GM21717 (cell line): ENCODE measurements at regions not wholly inside any gene's neighbourhood (a gene's known extent, or its start where the extent isn't known, plus 50 kb on each side); places are given as distances from the start of the nearest gene placed in this dataset.
"Not testable (repeated sequence)": the region's sequence is repeated elsewhere in the genome, so short reads cannot be mapped to it uniquely, and the experiment has no call there.

Experiments
- ATAC-seq: cut with Tn5 transposase; IDR thresholded peaks from one replicate; pipeline ENCODE4 v1.9.1; 2021; ENCODE audit warnings: mild to moderate bottlenecking, moderate library complexity; ENCODE audit not compliant: unreplicated experiment

DNA sequence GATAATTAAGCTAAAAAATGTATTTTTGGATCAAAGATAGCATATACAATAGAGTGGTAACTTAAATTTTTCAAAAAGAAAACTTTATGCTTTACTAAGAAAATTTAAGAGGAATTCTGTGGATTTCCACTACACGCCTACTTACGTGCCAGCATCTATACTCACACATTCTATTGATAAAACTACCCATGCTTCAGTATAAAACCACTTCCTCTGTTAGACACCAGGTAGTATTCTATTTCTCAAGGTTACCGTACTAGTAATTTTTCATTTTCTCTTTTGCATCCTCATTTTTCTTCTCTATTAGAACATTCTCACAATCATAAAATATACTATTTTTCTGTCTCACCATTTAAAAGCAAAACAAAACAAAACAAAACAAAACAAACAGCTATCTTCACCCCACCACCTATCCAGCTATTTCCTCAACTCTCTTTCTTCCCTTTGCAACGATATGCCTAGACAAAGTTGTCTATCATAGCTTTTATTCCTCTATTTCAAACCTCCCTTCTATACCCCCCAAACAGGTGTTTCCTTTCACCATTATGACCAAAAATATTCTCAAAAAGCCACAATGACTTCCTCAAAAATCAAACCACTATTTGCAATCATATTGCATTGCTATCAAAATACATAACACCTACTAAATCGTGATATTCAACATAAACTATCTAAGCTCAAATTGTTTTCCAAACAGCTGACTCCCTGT, 1652.0 kb downstream of the MRPL39 start:
- no peak for ATAC-seq

DNA sequence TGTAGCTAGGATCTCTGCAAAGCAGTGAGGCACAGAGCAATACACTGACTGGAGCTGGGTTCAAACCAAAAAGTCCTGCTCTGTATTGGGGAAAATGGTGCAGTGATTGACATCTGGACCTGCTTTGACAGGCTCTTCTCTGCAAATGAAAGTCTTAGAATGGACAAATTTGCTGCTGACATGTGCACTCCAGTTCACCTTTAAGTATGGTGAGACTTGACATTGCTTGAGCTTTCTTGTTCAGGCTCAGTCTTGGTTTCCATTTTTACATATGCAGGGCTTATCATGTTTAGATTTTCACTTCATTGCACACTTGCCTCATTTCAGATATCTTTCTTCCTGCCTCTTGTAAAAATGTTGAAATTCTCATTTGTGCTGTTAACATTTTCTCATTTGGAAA, 1655.0 kb downstream of the MRPL39 start:
- ATAC-seq = no peak

DNA sequence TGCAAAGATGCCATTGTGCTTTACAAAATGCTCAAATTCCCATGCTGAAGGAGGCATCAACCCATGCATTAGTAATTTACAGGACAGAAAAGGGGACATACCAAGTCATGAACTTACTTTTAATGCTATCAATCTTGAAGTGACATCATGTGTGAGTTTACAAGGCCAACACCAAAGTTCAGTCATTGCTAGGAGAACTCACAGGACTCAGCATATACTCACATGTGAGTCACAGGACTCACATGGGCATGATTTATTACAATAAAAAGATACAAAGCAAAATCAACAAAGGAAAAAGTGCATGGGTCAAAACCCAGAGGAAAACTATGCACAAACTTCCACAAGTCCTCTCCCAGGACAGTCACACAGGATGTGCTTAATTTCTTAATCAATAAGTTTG, 1656.0 kb downstream of the MRPL39 start:
- no peak for ATAC-seq

DNA sequence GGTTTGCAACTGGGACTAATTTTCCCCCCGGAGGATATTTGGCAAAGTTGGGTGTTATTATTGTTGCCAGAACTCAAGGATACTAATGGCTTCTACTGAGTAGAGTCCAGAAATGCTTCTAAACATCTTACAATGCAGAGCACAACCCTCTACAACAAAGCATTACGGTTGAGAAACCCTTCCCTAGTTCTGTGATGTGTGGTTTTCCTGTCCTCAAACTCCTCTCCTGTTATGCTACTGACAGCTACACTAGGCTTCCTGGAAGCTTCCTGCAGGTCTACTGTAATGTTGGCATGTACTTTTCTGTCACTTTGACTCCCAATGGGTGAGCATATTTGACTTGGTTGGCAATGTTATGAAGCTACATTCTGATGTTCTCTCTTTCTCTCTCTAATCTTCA, 1656.9 kb downstream of the MRPL39 start:
- no peak for ATAC-seq

DNA sequence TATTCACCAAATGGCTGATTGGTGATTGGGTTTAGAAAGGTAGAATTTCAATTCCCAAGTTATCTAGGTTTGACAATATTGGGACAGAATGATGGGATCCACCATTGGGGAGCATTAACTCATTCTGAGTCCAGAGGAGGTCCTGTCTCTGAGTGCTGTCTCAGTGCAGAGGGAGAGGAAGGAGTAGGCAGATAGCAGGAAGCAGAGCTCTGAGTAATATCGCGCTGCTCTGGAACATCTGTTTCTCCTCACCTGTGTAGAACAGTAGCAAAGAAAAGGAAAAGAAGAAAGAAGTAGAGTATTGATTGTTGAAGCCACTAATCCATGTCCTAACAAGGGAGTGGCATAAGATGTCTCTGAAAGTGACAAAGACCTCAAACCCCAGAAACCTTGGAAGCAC, 1657.8 kb downstream of the MRPL39 start:
- ATAC-seq = no peak

DNA sequence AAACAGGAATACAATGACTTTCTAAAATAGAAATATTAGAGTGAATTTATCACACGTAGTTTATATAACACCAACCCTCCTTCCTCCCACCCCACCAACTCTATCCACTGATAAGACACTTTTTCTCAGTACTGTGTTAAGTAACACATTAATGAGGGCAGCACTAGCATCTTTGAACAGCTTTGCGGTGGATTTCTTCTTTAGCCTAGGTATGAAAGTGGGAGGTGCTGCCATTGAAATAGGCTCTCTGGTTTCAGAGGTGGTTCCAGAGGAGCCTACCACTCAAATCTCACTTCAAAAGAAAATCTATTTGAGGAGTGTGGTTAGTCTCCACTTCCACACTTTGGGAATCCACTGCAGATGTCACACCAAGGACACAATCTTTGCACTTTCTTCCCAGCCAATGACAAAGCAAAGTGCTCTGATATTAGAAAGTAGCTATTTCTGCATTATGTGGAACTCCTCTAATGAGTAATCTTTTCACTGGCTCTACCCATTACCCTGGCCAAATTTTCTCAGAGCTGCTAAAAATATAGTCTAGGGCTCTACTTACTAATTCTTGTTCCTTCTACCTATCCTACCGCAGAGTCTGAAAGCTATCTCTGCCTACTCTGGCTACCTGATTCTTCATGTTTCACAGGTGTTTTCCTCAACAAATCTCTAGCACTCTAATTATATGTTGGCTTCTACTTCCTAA, 1667.8 kb downstream of the MRPL39 start:
- ATAC-seq = no peak

DNA sequence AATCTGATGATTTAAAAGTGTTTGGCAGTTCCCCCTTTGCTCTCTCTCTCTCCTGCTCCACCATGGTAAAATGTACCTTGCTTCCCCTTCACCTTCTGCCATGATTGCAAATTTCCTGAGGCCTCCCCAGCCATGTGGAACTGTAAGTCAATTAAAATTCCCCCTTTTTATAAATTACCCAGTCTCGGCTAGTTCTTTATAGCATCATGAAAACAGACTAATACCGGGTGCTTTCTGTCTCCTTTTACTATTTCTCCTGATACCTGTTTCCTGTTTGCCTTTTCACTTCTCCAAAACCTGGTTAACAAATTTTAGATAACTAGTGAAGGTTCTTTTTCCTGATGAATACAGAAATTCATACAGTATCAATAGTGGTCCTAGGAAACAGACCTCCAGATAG, 1670.3 kb downstream of the MRPL39 start:
- no peak for ATAC-seq

DNA sequence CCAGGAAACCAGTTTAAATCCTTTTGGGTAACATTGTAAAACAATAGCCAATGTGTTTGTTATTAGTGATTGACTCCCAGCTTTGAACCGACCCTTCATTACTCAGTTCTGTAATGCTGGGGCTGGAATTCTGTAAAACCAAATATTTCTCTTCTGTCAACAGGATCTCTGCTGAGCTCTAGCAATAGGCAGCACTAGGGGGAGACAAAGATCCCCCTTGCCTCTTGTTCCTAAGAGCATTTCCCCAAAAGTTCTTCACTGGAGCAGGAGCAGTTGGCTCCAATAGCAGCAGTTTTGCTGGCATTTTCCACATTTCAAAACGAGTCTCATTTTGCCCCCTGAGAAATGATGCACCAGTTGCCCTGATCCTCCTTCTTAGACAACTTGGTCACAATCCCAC, 1671.1 kb downstream of the MRPL39 start:
- no peak for ATAC-seq

DNA sequence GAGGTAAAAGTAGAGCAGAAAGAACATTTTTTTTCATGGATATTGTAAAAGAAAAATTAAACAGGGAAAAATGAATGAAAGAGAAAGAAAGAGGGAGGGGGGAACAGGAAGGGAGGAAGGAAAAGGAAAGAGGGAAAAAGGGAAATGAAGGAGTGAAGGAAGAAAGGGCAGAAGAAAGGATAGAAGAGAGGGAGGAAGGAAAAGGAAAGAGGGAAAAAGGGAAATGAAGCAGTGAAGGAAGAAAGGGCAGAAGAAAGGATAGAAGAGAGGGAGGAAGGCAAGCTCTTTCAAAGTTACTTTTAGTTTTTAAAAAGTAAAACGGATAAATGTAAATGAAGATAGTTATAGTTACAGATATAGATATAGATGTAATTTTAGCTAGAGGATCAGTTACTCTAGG, 1676.7 kb downstream of the MRPL39 start:
- ATAC-seq = no peak

DNA sequence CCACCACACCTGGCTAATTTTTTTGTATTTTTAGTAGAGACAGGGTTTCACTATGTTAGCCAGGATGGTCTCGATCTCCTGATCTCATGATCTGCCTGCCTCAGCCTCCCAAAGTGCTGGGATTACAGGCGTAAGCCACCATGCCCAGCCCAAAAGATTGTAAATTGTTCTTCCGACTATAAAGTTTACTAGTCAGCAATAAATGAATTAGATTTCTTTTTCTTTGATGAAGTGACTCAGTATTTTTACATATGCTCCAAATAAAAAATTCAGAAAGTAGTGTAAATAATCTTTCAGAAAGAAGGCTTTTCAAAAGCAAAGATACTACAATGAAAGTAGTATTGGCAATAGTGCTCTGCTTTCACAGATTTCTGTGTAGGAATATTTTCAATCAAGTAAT, 1680.9 kb downstream of the MRPL39 start:
- not testable (repeated sequence) for ATAC-seq

DNA sequence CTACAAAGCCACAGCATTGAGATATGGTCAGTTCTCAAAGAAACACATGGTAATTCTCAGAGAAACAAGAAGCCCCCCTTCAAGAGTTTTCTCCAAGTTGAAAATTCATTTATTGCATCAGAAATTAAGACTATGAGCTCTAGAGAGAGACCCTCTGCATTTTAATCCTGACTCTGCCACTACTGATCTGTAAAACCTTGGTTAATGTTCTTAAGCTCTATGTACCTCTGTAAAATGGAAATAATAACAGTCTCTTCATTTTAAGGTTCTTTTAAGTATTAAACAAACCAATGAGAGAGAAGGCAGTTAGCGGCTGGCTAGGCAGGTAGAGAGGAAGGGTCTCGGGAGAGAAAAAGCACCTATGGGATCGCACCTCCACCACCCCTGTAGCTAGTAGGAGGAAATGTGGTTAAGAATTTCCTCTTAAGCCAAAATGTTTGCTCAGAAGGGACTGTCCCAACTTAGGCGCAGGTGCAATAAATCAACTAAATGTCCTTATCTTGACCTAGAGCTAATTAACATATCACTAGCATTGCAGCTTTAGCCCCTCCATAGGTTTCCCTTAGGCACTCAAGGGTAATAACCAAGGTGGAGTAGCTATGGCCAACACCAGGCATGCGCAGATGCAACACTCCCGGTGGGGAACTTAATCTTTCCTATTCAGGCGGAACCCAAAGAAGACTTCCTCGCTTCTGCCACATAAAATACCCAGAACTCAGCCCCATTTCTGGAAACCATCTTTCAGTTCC, 1685.4 kb downstream of the MRPL39 start:
- ATAC-seq = no peak

DNA sequence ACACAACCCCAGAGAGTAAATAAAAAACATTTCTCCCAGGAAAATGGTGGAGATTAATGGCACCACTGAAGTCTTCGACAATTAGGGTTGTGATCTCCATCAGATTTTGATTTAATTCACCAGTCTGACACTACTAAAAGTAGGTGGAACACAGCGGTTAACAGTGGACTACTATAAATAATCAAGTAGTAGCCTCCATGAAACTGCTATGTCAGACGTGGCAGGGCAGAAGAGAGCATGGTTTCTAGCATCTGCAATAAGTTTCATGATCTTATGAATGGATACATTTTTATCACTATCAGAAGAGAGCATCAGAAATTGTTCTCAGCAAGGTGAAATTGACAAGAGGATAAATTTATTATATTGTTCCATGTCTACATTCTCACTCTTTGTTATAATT, 1706.6 kb downstream of the MRPL39 start:
- no peak for ATAC-seq

DNA sequence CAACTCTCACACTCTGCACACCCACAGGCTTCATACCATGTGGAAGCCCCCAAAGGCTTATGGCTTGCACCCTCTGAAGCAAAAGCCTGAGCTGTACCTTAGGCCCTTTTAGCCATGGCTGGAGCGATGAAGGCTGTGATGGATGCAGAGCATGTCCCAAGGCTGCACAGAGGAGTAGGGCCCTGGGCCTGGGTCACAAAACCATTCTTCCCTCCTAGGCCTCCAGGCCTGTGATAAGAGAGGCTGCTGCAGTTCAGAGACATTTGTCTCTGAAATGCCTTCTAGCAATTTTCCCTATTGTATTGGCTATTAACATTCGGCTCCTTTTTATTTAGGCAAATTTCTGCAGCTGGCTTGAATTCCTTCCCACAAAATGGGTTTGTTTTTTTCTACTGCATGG, 1707.7 kb downstream of the MRPL39 start:
- no peak for ATAC-seq

DNA sequence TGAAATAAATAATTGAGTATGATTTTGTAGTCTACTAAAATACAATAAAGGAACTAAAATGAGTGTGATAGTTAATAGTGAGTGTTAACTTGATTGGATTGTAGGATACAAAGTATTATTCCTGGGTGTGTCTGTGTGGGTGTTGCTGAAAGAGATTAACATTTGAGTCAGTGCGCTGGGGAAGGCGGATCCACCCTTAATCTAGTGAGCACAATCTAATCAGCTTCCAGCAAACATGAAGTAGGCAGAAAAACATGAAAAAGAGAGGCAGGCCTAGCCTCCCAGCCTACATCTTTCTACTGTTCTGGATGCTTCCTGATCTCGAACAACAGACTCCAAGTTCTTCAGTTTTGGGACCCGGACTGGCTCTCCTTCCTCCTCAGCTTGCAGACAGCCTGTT, 1716.6 kb downstream of the MRPL39 start:
- ATAC-seq = no peak

DNA sequence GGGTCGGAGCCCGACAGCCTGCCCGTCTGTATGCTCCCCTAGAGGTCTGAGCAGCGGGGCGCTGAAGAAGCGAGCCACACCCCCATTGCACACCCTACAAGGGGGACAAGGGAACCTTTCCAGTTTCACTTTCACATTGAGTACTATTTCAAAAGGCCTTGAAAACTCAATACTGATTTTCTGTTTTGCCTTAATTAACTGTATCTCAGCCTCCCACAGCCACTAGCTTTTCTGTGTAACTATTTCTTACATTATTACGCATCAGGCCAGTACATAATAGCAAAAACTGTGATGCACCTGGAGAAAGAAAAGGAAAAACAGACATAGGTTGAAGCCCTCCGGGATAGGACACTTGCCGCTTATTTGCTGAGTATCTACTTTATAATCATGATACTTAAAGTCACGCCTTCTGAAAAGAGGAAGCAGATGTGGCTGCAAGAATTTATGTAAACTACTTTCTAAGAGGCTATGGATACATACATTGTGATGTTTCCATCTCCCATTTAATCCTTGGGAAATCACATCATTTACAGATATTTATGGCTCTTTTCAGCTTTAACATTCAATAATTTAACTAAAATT, 1719.5 kb downstream of the MRPL39 start:
- peak; percentile 76 for ATAC-seq

DNA sequence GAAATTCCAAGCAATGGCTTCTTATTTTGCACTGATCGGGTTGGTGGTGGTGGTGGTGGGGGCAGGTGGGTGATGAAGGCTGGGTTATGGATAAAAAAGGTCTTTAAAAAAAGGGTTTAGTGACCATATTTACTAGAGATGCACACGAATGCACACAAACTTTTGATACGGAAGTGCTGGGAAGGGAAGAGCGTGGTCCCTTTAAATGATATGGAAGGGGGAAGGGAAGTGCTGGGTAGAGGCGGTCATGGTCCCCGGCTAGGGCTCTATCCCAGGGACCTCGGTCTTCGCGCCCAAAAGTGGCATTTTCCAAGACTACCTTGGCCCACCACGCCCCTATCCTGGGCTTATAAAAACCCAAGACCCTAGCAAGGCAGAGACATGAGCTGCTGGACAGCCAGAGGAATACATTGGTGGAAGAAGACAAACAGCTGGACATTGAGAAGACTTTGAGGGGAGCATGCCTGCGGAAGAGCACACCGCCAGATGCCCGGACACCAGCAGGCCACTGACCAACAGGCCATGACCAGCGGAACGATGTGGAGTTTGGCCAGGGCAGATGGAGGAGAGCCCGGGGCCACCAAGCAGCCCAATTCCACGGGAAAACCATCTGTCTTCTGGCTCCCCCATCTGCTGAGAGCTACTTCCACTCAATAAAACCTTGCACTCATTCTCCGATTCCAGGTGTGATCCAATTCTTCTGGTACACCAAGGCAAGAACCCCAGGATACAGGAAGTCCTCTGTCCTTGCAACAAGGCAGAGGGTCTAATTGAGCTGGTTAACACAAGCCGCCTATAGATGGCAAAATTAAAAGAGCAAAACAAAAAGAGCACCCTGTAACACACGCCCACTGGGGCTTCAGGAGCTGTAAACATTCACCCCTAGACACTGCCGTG, 1720.2 kb downstream of the MRPL39 start:
- no peak for ATAC-seq

DNA sequence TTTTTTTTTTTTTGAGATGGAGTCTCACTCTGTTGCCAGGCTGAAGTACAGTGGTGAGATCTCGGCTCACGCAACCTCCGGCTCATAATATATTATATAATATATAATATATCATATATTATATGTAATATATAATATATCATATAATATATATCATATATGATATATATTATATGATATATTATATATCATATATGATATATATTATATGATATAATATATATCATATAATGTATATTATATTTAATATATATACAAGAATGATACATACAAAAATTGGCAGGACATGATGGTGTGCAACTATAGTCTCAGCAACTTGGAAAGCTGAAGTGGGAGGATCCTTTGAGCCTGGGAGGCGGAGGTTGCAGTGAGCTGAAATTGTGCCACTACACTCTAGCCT, 1725.5 kb downstream of the MRPL39 start:
- no peak for ATAC-seq

DNA sequence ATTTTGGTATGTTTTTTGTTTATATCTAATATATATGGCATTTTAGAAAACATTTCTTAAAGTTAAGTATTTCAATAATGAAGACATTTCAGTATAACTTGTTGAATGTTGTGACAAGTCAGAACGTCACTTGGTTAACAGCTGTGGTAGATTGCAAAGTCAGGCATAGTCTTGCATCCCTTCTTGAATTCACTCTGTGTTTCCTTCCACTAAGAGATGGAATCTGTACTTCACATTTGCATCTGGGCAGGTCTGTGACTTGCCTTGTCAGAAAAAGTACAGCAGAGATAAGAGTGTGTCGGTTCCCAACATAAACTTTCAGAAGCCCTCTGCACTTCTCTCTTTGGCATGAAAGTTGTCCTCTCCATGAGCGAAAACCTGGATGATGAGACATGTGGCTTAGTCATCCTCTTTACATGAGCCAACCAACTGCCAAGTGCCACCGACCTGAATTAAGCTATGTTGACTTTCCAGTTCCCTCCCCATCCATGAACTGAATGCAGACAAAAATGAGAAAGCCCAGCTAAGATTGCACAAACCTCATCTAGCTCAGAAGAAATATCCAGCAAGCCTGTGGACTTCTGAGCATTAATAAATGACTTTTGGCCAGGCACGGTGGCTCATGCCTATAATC, 1730.2 kb downstream of the MRPL39 start:
- no peak for ATAC-seq

DNA sequence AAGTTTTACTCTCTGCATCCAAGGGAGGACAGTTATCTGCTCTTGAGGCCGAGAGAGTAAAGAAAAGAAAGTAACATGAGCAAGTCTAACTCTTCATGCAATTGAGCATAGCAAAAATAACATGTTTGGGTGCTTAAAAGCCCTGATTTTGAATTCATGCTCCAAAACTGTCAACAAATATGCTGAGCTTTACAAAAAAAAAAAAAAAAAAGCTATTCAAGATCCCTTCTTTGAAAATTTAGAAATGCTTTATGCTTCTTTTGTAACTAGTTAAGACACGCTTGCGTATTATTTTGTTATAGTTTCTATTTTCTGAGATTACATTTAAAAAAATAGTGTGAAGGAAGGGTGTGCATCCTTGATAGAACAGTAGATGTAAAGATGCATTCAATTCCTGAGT, 1733.0 kb downstream of the MRPL39 start:
- no peak for ATAC-seq

DNA sequence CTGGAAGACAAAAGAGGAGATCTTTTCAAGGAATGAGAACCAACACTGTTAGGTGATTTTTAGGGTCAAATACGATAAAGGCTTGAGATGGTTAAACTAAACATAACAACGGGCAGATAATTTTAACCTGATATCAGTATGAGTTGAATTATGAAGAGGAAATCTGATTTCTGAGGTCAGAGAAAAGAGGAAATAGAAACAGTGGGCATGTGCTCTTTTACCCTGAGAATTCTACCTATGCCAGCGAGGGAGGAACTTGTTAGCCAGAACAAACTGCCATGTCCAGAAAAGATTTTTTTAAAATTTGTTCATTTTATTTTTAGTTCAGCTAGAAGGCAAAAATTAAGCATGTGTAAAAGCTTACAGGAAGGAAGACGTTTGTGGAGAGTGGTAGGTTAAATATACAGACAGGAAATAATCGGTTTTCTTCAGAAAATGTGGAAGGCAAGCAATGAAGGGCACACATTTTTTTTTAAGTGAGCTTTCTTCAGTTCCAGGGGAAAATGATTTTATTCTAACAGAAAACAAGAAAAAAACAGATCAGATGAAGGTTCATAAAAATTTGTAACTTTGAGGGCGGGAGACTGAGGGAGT, 1745.3 kb downstream of the MRPL39 start:
- no peak for ATAC-seq
